ENCODE measurements at regions not wholly inside any gene's neighbourhood (a gene's known extent, or its start where the extent isn't known, plus 50 kb on each side); places are given as distances from the start of the nearest gene placed in this dataset.

- TF ChIP-seq YY1 (IDR thresholded peaks at IDR 0.05; ENCODE audit: insufficient read depth, insufficient read length) = no peak
- TF ChIP-seq ZNF274 (IDR thresholded peaks at IDR 0.05; ENCODE audit: low read depth, low read length) = no peak
- TF ChIP-seq SUZ12 (IDR thresholded peaks at IDR 0.05; ENCODE audit: extremely low read depth, insufficient read depth, insufficient read length) = no peak
Observed at GRCh38 chr2:134097740-134098139, 156.1 kb upstream of the MGAT5 start.
